ENCODE measurements at regions not wholly inside any gene's neighbourhood (a gene's known extent, or its start where the extent isn't known, plus 50 kb on each side); places are given as distances from the start of the nearest gene placed in this dataset.

DNA sequence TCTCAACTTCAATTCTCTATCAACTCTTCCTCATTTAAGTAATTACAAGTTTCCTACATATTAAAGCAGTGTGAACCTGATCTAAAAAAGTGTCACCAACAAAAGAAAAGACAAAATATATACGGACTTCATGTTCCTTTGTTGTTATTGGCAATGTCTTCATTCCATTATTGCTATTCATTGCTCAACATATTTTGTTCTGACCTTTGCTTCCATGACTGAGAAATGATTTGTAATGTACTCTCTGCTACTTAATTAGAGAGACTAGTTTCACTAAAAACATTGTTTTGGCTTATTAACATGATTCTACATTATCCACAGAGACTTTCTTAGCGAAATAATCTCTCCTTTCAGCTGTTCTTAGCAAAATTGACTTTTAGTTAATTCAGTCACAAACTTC is 657.2 kb upstream of the ROBO1 start:
- no peak for TF ChIP-seq CTCF (IDR thresholded peaks at IDR 0.05)
- TF ChIP-seq POLR2AphosphoS5 (IDR thresholded peaks at IDR 0.05): no peak

Measured in gastroesophageal sphincter (tissue), 3 donors.